Psoas muscle (tissue), 7 donors: ENCODE measurements at regions not wholly inside any gene's neighbourhood (a gene's known extent, or its start where the extent isn't known, plus 50 kb on each side); places are given as distances from the start of the nearest gene placed in this dataset.

Source experiments
- ATAC-seq, 4 donors: fragments of 200-7000 bp; cut with Tn5 transposase; one replicate each; pipeline ENCODE4 v1.9.1; 2020; ENCODE audit warnings: moderate library complexity in 3 of 4, mild to moderate bottlenecking in 2 of 4
- DNase-seq, 2 donors: peaks; one replicate each; pipeline ENCODE4 v3.0.0-alpha.2; 2020
- H3K27ac ChIP-seq: fragments of 200-600 bp; one replicate; pipeline ENCODE4 v1.8.0; 2022
- H3K27me3 ChIP-seq, 3 donors: fragments of 200-600 bp in 1 of 3; one replicate each; pipeline versions ENCODE4 v1.6.1 to v1.8.0; 2013 to 2022; ENCODE audit warnings: low read length in 2 of 3, mild to moderate bottlenecking in 2 of 3, moderate library complexity in 1 of 3; ENCODE audit not compliant: insufficient read depth in 3 of 3
- H3K36me3 ChIP-seq, 2 donors: fragments of 200-600 bp in 1 of 2; one replicate each; pipeline versions ENCODE4 v1.6.1 to v1.8.0; 2013 to 2022; ENCODE audit warnings: low read depth in 1 of 2, mild to moderate bottlenecking in 1 of 2, moderate library complexity in 1 of 2; ENCODE audit not compliant: insufficient read depth in 1 of 2
- H3K4me1 ChIP-seq: fragments of 200-600 bp; one replicate; pipeline ENCODE4 v1.8.0; 2022
- H3K4me3 ChIP-seq: fragments of 200-600 bp; one replicate; pipeline ENCODE4 v1.8.0; 2022; ENCODE audit warnings: mild to moderate bottlenecking
- H3K9me3 ChIP-seq: fragments of 200-600 bp; one replicate; pipeline ENCODE4 v1.8.0; 2022
- CTCF ChIP-seq: fragments of 200-600 bp; IDR thresholded peaks from one replicate; pipeline ENCODE4 v1.8.0; 2022; ENCODE audit warnings: antibody characterized with exemption
- WGBS, 3 donors: extraction: QIAGEN DNeasy Blood & Tissue Kit; methylation state at CpG; one replicate each; pipeline versions ENCODE4 v1.1.6 to v1.1.7; 2013; 5-methylcytosine and 5-hydroxymethylcytosine counted together
- intact Hi-C, 2 donors: fragments of 100-400 bp; cut with DNase I; formaldehyde crosslinking; loops; one replicate each; pipeline versions ENCODE4 v1.11.0 to v1.14.2; 2022
- donor health status: healthy with polysubstance abuse.
- donor health status: DM: no; HTN: no; CAD: no; lungs with moderate emphysema.
- donor health status: Bipolar disorder and iron deficiency.
- donor health status: healthy.
- donor health status: DM: yes; HTN: yes; CAD: no.
- donor health status: DM: no; HTN: no; CAD: no.
- donor health status: DM: yes; HTN: yes; CAD: no.

- WGBS, 3 donors = 4 to 7% (median 6%) methylated on average over 9 of the region's 9 CpGs
- peaks cover 38% of the 10 kb centered on the region for H3K4me1 ChIP-seq
- peak overlapping the region; percentile 91 for H3K27ac ChIP-seq
- ATAC-seq = peak; percentile 81 to 91 (median 85)
- no peak for TF ChIP-seq CTCF
- no peaks in the 10 kb centered on the region for H3K27me3 ChIP-seq
- intact Hi-C loops = loop anchor here (2.0 to 5.0 kb wide), 4 partner anchors 103 to 1195 kb away; partner anchors contain the start of gene KLF6 (in 1 of the 2)
- peak overlapping the region; percentile 55 for H3K4me3 ChIP-seq
- peaks cover under 1% of the 10 kb centered on the region for H3K9me3 ChIP-seq
- DNase-seq = peak; percentile 52 to 70
- H3K36me3 ChIP-seq = no peaks in the 10 kb centered on the region
Observed at GRCh38 chr10:4663162-4663992, 162.6 kb upstream of the AKR1E2 start.

GRCh38 chr10:4662576-4663161 lies 163.3 kb upstream of the AKR1E2 start:
- ATAC-seq = peak; percentile 20 to 65 (median 54)
- Histone ChIP-seq H3K27ac (peak overlapping the region; percentile 91), H3K4me3 (peak overlapping the region; percentile 55), H3K9me3 (no peaks in the 10 kb centered on the region), H3K27me3 (no peaks in the 10 kb centered on the region), H3K36me3 (no peaks in the 10 kb centered on the region), H3K4me1 (peaks cover 38% of the 10 kb centered on the region)
- no peak for TF ChIP-seq CTCF
- 17 to 25% (median 18%) methylated on average over 9 of the region's 9 CpGs for WGBS, 3 donors
- intact Hi-C loops = loop anchor here (2.0 to 5.0 kb wide), 4 partner anchors 104 to 1194 kb away; partner anchors contain the start of gene KLF6 (in 1 of the 2)
- peak; percentile 36 to 67 for DNase-seq

- H3K36me3 ChIP-seq = no peaks in the 10 kb centered on the region
- H3K4me3 ChIP-seq = peak overlapping the region; percentile 55
- DNase-seq = peak; percentile 89 to 97
- intact Hi-C loops = loop anchor here (2.0 to 5.0 kb wide), 4 partner anchors 105 to 1193 kb away; partner anchors contain the start of gene KLF6 (in 1 of the 2)
- no peaks in the 10 kb centered on the region for H3K9me3 ChIP-seq
- no peaks in the 10 kb centered on the region for H3K27me3 ChIP-seq
- peaks cover 38% of the 10 kb centered on the region for H3K4me1 ChIP-seq
- no peak for TF ChIP-seq CTCF
- WGBS, 3 donors = 21 to 22% (median 22%) methylated on average over 16 of the region's 16 CpGs
- H3K27ac ChIP-seq = peak overlapping the region; percentile 91
- peak; percentile 73 to 85 (median 80) for ATAC-seq
Observed at GRCh38 chr10:4661511-4662255, 164.3 kb upstream of the AKR1E2 start.

GRCh38 chr10:4658777-4659176 lies 167.2 kb upstream of the AKR1E2 start:
- Histone ChIP-seq H3K4me1 (peaks cover 21% of the 10 kb centered on the region), H3K9me3 (no peaks in the 10 kb centered on the region), H3K36me3 (no peaks in the 10 kb centered on the region), H3K27ac (peak overlapping the region; percentile 10), H3K27me3 (no peaks in the 10 kb centered on the region), H3K4me3 (no peak overlapping the region)
- TF ChIP-seq CTCF = no peak
- no peak for ATAC-seq
- 63 to 78% (median 68%) methylated on average over 8 of the region's 8 CpGs for WGBS, 3 donors
- DNase-seq = no peak
- intact Hi-C loops = loop anchor here (5.0 to 10.0 kb wide), 5 partner anchors 109 to 1461 kb away; no protein-coding TSS in a partner anchor
